ENCODE measurements at regions not wholly inside any gene's neighbourhood (a gene's known extent, or its start where the extent isn't known, plus 50 kb on each side); places are given as distances from the start of the nearest gene placed in this dataset.

GRCh38 chr2:235247001-235247400 lies 246.8 kb upstream of the AGAP1 start:
- TF ChIP-seq, protein P1, sequence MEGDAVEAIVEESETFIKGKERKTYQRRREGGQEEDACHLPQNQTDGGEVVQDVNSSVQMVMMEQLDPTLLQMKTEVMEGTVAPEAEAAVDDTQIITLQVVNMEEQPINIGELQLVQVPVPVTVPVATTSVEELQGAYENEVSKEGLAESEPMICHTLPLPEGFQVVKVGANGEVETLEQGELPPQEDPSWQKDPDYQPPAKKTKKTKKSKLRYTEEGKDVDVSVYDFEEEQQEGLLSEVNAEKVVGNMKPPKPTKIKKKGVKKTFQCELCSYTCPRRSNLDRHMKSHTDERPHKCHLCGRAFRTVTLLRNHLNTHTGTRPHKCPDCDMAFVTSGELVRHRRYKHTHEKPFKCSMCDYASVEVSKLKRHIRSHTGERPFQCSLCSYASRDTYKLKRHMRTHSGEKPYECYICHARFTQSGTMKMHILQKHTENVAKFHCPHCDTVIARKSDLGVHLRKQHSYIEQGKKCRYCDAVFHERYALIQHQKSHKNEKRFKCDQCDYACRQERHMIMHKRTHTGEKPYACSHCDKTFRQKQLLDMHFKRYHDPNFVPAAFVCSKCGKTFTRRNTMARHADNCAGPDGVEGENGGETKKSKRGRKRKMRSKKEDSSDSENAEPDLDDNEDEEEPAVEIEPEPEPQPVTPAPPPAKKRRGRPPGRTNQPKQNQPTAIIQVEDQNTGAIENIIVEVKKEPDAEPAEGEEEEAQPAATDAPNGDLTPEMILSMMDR (IDR thresholded peaks at IDR 0.05): no peak
- no peak for TF ChIP-seq POLR2A (IDR thresholded peaks at IDR 0.05)
